Type B pancreatic cell (in vitro differentiated cells): ENCODE measurements at regions not wholly inside any gene's neighbourhood (a gene's known extent, or its start where the extent isn't known, plus 50 kb on each side); places are given as distances from the start of the nearest gene placed in this dataset.
"Not testable (repeated sequence)": the region's sequence is repeated elsewhere in the genome, so short reads cannot be mapped to it uniquely, and the experiment has no call there.

Experiments
- DNase-seq: peaks from one replicate; pipeline ENCODE4 v3.0.0; 2021; ENCODE audit warnings: mixed read lengths; ENCODE audit not compliant: unreplicated experiment; ENCODE audit errors: extremely low spot score
- H3K27ac Mint-ChIP-seq: 2 replicates; pipeline ENCODE4 v1.8.0; 2021; ENCODE audit warnings: mild to moderate bottlenecking, mixed read lengths
- H3K27me3 Mint-ChIP-seq: 2 replicates; pipeline ENCODE4 v1.8.0; 2021; ENCODE audit warnings: mixed read lengths
- H3K36me3 Mint-ChIP-seq: 2 replicates; pipeline ENCODE4 v1.8.0; 2021; ENCODE audit warnings: mixed read lengths
- H3K4me1 Mint-ChIP-seq: one replicate; pipeline ENCODE4 v1.8.0; 2021; ENCODE audit warnings: mixed read lengths; ENCODE audit not compliant: unreplicated experiment
- H3K4me3 Mint-ChIP-seq: 2 replicates; pipeline ENCODE4 v1.8.0; 2021; ENCODE audit warnings: mild to moderate bottlenecking, mixed read lengths
- H3K9me3 Mint-ChIP-seq: 2 replicates; pipeline ENCODE4 v1.8.0; 2021; ENCODE audit warnings: mixed read lengths
- TF ChIP-seq, protein P1 (sequence below): fragments of 200-600 bp; sonication (generic); conservative IDR thresholded peaks from 2 replicates; pipeline ENCODE4 v1.5.0; 2021; ENCODE audit warnings: antibody characterized with exemption, mild to moderate bottlenecking

GRCh38 chr2:130265570-130266247, 67.5 kb upstream of the TUBA3E start:
- DNase-seq: peak; percentile 67
- H3K27me3 Mint-ChIP-seq: peaks cover 16% of the 10 kb centered on the region
- not testable (repeated sequence) for H3K27ac Mint-ChIP-seq, H3K4me1 Mint-ChIP-seq, H3K9me3 Mint-ChIP-seq, H3K4me3 Mint-ChIP-seq, H3K36me3 Mint-ChIP-seq

- peaks cover 16% of the 10 kb centered on the region for H3K27me3 Mint-ChIP-seq
- H3K4me1 Mint-ChIP-seq, H3K27ac Mint-ChIP-seq, H3K36me3 Mint-ChIP-seq, H3K4me3 Mint-ChIP-seq, H3K9me3 Mint-ChIP-seq, DNase-seq: not testable (repeated sequence)
Measured at GRCh38 chr2:130264901-130265320, 66.7 kb upstream of the TUBA3E start.

DNA sequence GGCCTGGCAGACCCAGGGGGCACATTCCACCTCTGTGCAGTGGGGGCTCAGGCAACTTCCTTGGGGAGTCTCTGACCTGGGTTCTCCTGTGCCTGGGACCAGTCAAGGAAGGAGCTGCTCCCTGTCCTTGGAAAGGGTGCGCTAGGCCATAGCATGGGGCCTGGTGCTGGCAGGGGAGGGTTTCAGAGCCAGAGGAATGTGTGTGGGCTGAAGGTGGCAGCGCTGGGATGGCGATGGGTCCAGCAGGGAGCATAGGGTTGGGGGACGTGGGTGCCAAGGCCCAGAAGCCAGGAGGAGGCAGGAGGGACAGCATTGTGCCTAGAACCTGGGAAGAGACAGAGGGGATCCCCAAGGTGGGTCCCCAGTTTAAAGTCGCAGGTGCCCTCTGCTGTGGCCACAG, 66.3 kb upstream of the TUBA3E start:
- Mint-ChIP-seq H3K9me3 (no peaks in the 10 kb centered on the region), H3K4me3 (no peak overlapping the region), H3K4me1 (peaks cover 3% of the 10 kb centered on the region), H3K27ac (no peak overlapping the region), H3K27me3 (peaks cover 16% of the 10 kb centered on the region), H3K36me3 (no peaks in the 10 kb centered on the region)
- TF ChIP-seq, protein P1, sequence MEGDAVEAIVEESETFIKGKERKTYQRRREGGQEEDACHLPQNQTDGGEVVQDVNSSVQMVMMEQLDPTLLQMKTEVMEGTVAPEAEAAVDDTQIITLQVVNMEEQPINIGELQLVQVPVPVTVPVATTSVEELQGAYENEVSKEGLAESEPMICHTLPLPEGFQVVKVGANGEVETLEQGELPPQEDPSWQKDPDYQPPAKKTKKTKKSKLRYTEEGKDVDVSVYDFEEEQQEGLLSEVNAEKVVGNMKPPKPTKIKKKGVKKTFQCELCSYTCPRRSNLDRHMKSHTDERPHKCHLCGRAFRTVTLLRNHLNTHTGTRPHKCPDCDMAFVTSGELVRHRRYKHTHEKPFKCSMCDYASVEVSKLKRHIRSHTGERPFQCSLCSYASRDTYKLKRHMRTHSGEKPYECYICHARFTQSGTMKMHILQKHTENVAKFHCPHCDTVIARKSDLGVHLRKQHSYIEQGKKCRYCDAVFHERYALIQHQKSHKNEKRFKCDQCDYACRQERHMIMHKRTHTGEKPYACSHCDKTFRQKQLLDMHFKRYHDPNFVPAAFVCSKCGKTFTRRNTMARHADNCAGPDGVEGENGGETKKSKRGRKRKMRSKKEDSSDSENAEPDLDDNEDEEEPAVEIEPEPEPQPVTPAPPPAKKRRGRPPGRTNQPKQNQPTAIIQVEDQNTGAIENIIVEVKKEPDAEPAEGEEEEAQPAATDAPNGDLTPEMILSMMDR: no peak
- DNase-seq: no peak

GRCh38 chr2:130264046-130264445, 65.8 kb upstream of the TUBA3E start:
- Mint-ChIP-seq H3K4me1 (peaks cover 4% of the 10 kb centered on the region), H3K27me3 (peaks cover 16% of the 10 kb centered on the region), H3K27ac (no peak overlapping the region), H3K4me3 (no peak overlapping the region), H3K9me3 (no peaks in the 10 kb centered on the region), H3K36me3 (no peaks in the 10 kb centered on the region)
- DNase-seq: no peak
- TF ChIP-seq, protein P1: no peak

DNA sequence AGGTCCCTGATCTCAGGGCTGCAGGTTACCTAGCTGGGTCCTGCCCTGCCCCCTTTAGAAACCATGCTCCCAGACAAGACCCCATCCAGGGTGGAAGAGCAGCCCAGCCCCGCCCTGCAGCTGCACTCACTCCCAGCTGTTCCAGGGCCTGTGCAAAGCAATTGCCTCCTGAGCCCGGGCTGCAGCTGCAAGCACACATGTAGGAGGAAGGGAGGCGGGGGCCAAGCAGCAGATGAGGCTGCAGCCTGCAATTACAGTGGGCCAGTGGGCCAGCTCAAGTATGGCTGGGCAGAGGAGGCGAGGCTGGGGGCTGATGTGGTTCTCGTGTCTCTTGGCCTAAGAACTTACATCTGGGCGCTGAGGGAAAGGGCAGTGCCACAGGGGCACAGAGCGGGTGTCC, 65.4 kb upstream of the TUBA3E start:
- no peak for DNase-seq
- Mint-ChIP-seq H3K4me1 (peaks cover 8% of the 10 kb centered on the region), H3K27me3 (peaks cover 20% of the 10 kb centered on the region)

DNA sequence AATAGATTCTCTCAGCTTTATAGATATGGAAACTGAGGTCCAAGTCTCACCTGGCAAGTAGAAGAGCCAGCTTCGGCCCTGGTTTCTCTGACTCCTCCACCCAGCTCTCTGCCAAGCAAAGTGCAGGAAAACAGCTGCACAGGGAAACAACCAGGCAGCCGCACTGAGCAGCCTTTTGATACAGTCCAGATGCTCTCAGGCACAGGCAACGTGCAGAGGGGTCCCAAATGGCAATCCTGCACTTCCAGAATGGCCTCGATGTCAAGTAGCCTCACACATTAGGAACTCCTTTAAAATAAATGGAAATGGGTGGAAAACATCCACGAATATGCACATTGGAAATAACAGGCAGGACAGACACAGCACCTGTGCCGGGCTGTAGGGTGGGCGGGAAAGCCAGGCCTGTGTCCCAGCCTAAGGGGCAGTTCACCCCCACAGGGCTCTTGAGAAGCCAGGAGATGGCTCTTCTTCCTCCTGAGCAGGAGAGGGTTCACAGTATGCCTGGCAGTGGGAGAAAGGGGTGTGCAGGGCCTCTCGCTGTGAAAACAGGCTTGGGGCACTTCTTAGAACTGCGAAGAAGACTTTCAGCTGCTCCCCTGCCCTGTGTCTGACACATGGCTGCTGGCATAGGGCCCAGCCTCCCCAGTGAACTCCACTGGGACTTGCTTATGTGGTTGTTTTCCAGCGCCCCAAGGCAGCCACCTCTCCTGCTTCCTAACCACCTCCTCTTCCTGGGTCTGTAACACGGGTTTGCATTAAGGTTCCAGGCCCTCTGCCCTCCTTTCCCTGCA, 63.9 kb upstream of the TUBA3E start:
- Mint-ChIP-seq H3K4me3 (no peak overlapping the region), H3K36me3 (no peaks in the 10 kb centered on the region), H3K27me3 (peaks cover 23% of the 10 kb centered on the region), H3K27ac (no peak overlapping the region), H3K4me1 (peaks cover 11% of the 10 kb centered on the region), H3K9me3 (no peaks in the 10 kb centered on the region)
- no peak for DNase-seq
- TF ChIP-seq, protein P1: no peak

More for the DNA sequence above, 65.4 kb upstream of the TUBA3E start:
- H3K36me3 Mint-ChIP-seq: no peaks in the 10 kb centered on the region
- no peak overlapping the region for H3K4me3 Mint-ChIP-seq
- no peaks in the 10 kb centered on the region for H3K9me3 Mint-ChIP-seq
- TF ChIP-seq, protein P1: no peak
- no peak overlapping the region for H3K27ac Mint-ChIP-seq
